Stimulated activated CD4-positive, alpha-beta T cell treated with anti-CD3 and anti-CD28 coated beads, Interleukin-1b, Interleukin-23, amount 100 ng/mL, for 24 hours (primary cell): ENCODE measurements at regions not wholly inside any gene's neighbourhood (a gene's known extent, or its start where the extent isn't known, plus 50 kb on each side); places are given as distances from the start of the nearest gene placed in this dataset.

Experiments
- DNase-seq, 4 experiments: peaks; one replicate each; pipeline ENCODE4 v3.0.0-alpha.2; 2020; ENCODE audit warnings: low read depth in 4 of 4, low spot score in 1 of 4

- DNase-seq, result no peak
Measured at GRCh38 chr17:6215071-6216035, 145.2 kb downstream of the WSCD1 start.

GRCh38 chr17:6213859-6214258 lies 143.7 kb downstream of the WSCD1 start:
- no peak for DNase-seq

GRCh38 chr17:6212766-6213165 lies 142.6 kb downstream of the WSCD1 start:
- DNase-seq, result no peak

- no peak for DNase-seq
Measured at GRCh38 chr17:6209829-6210228, 139.7 kb downstream of the WSCD1 start.

- DNase-seq, result no peak
Measured at GRCh38 chr17:6208608-6209180, 138.5 kb downstream of the WSCD1 start.

- no peak for DNase-seq
Measured at GRCh38 chr17:6205525-6205924, 135.3 kb downstream of the WSCD1 start.

GRCh38 chr17:6205033-6205432 lies 134.9 kb downstream of the WSCD1 start:
- DNase-seq, result no peak

- DNase-seq, result no peak
Measured at GRCh38 chr17:6204203-6204722, 134.1 kb downstream of the WSCD1 start.

GRCh38 chr17:6196355-6196754 lies 126.2 kb downstream of the WSCD1 start:
- DNase-seq, result no peak

- no peak for DNase-seq
Measured at GRCh38 chr17:6195123-6195522, 124.9 kb downstream of the WSCD1 start.

- DNase-seq, result no peak
Measured at GRCh38 chr17:6191405-6192324, 121.5 kb downstream of the WSCD1 start.

- no peak for DNase-seq
Measured at GRCh38 chr17:6187836-6188235, 117.7 kb downstream of the WSCD1 start.

GRCh38 chr17:6186998-6187397 lies 116.8 kb downstream of the WSCD1 start:
- DNase-seq, result no peak

GRCh38 chr17:6184508-6184907 lies 114.3 kb downstream of the WSCD1 start:
- DNase-seq, result no peak

- DNase-seq, result no peak
Measured at GRCh38 chr17:6179017-6179416, 108.8 kb downstream of the WSCD1 start.

- no peak for DNase-seq
Measured at GRCh38 chr17:6177941-6178694, 107.9 kb downstream of the WSCD1 start.
